ENCODE measurements at regions not wholly inside any gene's neighbourhood (a gene's known extent, or its start where the extent isn't known, plus 50 kb on each side); places are given as distances from the start of the nearest gene placed in this dataset.

DNA sequence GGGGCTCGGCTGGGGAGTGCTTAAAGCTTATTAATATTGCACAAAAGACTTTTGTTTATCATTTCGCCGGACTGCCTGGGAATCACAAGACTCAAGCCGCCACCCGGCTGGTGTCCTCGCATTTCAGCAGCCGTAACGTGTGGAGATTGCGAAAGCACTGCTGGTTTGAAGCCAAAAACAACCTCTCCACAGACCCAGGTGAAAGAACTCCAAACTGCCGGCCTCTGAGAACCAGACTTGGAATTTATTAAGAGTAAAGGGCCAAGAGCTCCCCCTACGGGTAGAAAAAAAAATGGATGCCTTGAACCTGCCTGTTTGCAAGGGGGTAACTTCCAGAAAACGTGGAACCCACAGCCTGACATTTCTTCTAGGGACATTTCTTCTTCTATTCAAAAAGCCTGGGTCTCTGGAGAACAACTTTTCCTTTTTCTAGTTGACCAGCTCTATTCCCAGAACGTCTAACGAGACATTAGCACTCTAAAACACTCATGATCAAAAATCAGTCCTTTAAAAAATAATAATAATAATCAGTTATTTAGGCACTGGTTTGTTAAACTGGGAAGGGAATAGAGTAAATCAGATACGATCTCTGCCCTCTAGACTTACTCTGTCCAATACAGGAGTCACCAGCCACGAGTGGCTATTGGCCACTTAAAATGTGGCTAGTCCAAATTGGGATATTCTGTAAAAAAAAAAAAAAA is 216.3 kb downstream of the C1D start:
- Histone ChIP-seq H3K27me3 (no peaks in the 10 kb centered on the region), H3K9me3 (no peaks in the 10 kb centered on the region), H3K4me3 (replicated peaks in 1 of 3) (no peak overlapping the region), H3K27ac (peak overlapping the region; percentile 68 to 86 (median 82)), H3K4me1 (peaks cover 6 to 11% of the 10 kb centered on the region in 2 donors), H3K36me3 (no peaks in the 10 kb centered on the region)
- WGBS, 2 donors = 4 to 7% methylated on average over 16 of the region's 16 CpGs
- TF ChIP-seq, protein P1, sequence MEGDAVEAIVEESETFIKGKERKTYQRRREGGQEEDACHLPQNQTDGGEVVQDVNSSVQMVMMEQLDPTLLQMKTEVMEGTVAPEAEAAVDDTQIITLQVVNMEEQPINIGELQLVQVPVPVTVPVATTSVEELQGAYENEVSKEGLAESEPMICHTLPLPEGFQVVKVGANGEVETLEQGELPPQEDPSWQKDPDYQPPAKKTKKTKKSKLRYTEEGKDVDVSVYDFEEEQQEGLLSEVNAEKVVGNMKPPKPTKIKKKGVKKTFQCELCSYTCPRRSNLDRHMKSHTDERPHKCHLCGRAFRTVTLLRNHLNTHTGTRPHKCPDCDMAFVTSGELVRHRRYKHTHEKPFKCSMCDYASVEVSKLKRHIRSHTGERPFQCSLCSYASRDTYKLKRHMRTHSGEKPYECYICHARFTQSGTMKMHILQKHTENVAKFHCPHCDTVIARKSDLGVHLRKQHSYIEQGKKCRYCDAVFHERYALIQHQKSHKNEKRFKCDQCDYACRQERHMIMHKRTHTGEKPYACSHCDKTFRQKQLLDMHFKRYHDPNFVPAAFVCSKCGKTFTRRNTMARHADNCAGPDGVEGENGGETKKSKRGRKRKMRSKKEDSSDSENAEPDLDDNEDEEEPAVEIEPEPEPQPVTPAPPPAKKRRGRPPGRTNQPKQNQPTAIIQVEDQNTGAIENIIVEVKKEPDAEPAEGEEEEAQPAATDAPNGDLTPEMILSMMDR (IDR thresholded peaks at IDR 0.05) = peak; percentile 32 to 88 (median 76)
- TF ChIP-seq POLR2A (IDR thresholded peaks at IDR 0.05) = no peak
- peak; percentile 95 to 96 for DNase-seq
- intact Hi-C loops (cut with DNase I) = no loop called here

DNA sequence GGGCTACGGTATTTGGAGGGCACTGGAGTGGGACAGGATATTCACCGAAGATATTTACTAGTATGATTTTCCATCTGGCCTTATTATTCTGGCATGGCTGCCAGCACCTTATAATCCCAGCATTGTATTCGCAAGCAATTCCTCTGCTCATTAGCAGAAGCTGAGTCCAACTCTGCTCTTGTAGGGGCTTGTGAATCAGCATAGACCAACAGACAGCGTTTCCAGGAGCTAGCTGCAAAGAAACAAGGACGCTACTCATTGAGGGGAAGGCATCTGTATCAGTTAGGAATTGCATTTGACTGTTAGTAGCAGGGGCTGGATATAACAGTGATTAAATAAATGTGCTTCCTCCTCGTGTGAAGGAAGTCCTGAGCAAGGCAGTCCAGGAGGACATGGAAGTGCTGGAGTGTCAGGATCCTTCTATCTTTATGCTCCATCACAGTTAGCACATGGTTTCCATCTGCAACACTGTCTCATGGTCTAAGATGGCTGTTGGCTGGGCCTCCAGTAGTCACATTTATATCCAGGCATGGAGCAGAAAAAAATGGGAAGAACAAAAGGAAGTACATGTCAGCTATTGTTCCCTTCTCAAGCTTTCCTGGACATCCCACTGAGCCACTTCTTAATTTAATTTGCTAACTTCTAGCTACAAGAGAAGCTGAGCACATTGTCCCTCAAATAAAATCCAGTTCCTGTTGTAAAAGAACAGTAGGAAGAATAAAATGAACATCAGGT is 214.1 kb downstream of the C1D start:
- Histone ChIP-seq H3K4me3 (replicated peaks in 1 of 3) (no peak overlapping the region), H3K27me3 (no peaks in the 10 kb centered on the region), H3K9me3 (no peaks in the 10 kb centered on the region), H3K27ac (no peak overlapping the region), H3K4me1 (peaks cover 6 to 11% of the 10 kb centered on the region in 2 donors), H3K36me3 (no peaks in the 10 kb centered on the region)
- TF ChIP-seq, protein P1 (IDR thresholded peaks at IDR 0.05) = no peak
- no peak for TF ChIP-seq POLR2A (IDR thresholded peaks at IDR 0.05)
- 85 to 88% methylated on average over 6 of the region's 6 CpGs for WGBS, 2 donors
- no peak for DNase-seq
- intact Hi-C loops (cut with DNase I) = no loop called here

DNA sequence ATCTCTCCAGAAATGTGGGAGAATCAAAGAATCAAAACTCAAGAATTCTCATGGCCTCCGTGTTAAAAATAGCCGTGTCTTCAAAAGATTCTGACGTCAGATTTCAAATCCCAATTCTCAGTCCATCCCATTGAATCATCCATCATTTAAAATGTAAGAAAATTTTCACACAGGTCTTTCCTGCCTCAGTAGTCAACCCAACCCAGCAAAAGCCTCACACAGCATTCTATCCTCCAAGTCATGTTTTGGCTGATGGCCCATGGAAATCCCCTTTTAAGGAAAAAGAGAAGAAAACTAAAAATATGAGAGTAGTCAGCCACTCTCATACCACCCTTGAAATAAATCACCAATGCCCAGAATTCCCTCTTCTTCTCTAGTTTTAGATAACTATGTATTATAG is 211.8 kb downstream of the C1D start:
- intact Hi-C loops (cut with DNase I) = no loop called here
- no peak for DNase-seq
- Histone ChIP-seq H3K36me3 (no peaks in the 10 kb centered on the region), H3K27ac (no peak overlapping the region), H3K9me3 (no peaks in the 10 kb centered on the region), H3K27me3 (no peaks in the 10 kb centered on the region), H3K4me3 (replicated peaks in 1 of 3) (no peak overlapping the region), H3K4me1 (peaks cover under 1 to 2% of the 10 kb centered on the region in 2 donors)
- WGBS, 2 donors = 87 to 89% methylated on average over 3 of the region's 3 CpGs
- TF ChIP-seq, protein P1 (IDR thresholded peaks at IDR 0.05) = no peak
- TF ChIP-seq POLR2A (IDR thresholded peaks at IDR 0.05) = no peak

DNA sequence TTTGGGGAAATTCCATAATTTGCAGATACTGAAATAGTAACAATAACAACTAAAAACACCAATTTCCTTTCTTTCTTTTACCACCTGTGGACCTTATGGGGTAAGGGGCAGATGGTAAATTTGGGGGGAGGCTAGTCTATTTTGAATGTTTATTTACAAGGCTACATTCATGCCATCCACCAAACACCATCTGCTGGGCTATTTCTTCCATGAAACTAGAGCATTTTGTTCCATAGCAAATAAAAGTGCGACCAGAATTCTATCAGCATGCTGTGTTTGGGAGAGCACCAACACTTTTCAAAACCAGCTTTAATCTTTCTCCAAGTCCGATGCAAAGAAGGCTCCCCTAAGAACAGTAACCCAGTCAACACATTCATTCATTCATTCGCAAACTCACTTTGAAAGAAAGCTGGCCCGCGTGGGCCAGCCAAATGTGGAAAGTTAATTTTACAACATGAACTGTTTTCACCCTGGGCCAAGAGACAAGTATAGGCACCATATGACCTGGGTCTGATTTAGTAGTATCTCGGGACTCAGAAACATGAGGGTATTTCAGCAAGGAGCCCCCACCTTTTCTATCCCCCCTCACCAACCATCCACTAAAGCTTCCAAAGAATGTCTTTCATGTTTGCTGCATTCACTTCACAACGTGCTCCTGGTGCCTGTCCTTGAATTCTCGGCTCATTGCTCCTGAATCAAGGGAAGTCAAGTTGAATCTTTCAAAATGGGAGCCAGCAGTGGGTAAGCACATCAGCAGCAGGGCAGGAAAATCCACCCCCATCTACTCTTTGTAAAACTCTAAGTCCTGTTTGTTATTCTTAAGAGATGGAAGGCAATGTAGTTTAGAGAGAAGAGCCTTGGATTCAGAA is 210.6 kb downstream of the C1D start:
- Histone ChIP-seq H3K27ac (no peak overlapping the region), H3K4me1 (no peaks in the 10 kb centered on the region), H3K9me3 (no peaks in the 10 kb centered on the region), H3K27me3 (no peaks in the 10 kb centered on the region), H3K4me3 (replicated peaks in 1 of 3) (no peak overlapping the region), H3K36me3 (no peaks in the 10 kb centered on the region)
- no peak for DNase-seq
- TF ChIP-seq, protein P1 (IDR thresholded peaks at IDR 0.05) = no peak
- no peak for TF ChIP-seq POLR2A (IDR thresholded peaks at IDR 0.05)
- intact Hi-C loops (cut with DNase I) = no loop called here
- WGBS, 2 donors = 73 to 76% methylated on average over 8 of the region's 8 CpGs
